ENCODE measurements at regions not wholly inside any gene's neighbourhood (a gene's known extent, or its start where the extent isn't known, plus 50 kb on each side); places are given as distances from the start of the nearest gene placed in this dataset.

DNA sequence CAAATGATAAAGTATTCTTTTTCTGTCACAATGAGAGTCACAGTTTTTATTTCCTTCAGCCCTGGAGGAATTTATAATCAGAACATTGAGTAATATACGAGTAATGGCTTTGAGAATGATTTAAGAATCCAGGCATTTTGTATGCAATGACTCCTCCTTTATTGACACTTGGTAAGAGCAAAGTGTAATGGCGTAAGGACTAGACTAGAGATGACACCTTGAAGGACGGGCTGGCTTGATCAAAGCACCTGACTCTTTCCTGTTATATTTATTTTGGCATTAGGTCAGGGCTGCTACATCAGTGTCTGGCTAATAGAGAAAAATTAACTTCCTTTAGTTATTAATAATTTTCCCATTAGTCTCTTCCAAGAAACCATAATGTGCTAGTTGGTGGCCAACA, 482.4 kb upstream of the GCFC2 start:
- TF ChIP-seq EZH2 (optimal IDR thresholded peaks at IDR 0.05; ENCODE audit: low read depth, low read length): no peak
- TF ChIP-seq, protein P1, sequence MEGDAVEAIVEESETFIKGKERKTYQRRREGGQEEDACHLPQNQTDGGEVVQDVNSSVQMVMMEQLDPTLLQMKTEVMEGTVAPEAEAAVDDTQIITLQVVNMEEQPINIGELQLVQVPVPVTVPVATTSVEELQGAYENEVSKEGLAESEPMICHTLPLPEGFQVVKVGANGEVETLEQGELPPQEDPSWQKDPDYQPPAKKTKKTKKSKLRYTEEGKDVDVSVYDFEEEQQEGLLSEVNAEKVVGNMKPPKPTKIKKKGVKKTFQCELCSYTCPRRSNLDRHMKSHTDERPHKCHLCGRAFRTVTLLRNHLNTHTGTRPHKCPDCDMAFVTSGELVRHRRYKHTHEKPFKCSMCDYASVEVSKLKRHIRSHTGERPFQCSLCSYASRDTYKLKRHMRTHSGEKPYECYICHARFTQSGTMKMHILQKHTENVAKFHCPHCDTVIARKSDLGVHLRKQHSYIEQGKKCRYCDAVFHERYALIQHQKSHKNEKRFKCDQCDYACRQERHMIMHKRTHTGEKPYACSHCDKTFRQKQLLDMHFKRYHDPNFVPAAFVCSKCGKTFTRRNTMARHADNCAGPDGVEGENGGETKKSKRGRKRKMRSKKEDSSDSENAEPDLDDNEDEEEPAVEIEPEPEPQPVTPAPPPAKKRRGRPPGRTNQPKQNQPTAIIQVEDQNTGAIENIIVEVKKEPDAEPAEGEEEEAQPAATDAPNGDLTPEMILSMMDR (IDR thresholded peaks at IDR 0.05; ENCODE audit: low read length): no peak
- no peak for TF ChIP-seq EZH2phosphoT487 (IDR thresholded peaks at IDR 0.05; ENCODE audit: low read length)
